ENCODE measurements at regions not wholly inside any gene's neighbourhood (a gene's known extent, or its start where the extent isn't known, plus 50 kb on each side); places are given as distances from the start of the nearest gene placed in this dataset.

DNA sequence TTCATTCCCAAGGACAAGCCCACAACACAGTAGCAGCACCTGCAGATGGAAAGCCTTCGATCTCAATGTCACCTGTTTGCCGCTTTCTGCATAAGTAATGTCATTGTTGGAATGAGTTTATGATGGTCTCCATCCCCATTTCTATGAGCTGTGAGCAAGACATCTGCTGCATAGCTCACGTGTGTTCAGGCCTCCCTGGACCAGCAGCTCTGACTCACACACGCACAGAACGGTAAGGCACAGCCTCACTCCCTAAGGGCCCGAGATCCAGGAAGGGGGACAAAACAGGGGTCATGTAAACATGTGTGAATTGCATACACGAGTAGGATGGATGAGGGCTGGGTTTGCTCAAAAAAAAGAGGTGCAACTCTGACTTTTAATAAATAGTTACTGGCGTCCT, 223.1 kb downstream of the SOX9 start:
- DNase-seq, result no peak

- DNase-seq, result no peak
Observed at GRCh38 chr17:72344613-72345012, 223.8 kb downstream of the SOX9 start.

DNA sequence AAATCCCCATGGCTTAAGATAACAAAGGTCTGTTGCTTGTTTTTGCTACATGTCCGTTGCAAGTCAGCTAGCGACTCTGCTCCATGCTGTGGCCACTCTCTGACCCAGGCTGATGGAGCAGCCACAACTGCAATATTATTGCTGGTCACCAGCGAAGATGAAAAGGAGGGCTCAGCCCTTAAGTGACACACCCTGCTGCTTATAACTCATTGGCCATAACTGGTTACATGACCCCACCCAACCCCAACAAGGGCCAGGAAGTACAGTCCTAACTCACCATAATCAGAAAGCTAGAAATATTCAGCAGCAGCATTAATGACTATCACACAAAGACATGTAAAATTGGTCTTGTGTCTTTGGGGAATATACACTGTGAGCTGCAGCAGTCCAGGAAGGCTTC, 224.3 kb downstream of the SOX9 start:
- no peak for DNase-seq

DNA sequence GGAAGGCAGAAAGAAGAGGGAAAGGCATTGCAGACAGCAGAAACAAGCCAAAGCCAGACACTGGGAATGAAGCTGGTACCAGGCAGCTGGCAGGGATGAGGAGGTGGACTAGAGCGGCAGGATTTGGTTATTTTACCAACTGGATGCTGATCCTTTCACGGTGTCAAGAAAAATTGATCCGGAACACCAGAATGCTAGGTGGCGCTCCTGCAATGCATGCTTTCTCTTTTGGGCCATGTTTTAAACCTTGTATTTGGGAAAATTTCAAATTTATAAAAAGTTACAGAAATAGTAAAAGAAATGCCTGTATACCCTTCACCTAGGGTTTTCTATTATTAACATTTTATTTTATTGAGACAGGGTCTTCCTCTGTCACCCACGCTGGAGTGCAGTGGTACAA, 224.7 kb downstream of the SOX9 start:
- DNase-seq, result no peak

DNA sequence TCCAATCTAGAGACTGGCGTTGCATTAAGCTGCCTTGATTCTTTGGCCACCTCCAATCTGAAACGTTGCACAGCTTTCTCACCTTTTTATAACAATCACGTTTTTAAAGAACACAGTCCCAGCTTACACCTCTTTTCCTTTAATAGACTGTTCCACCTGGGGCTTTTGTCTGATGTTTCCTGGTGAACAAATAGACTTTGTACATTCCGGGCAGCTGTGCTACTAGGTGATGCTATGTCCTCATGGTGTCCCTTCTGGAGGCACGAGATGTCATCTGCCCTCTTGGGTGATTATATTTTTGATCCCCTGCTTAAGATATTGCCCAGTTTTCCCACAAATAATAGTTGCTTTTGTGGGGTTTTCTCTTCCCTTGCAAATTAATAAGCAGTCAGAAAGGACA, 225.5 kb downstream of the SOX9 start:
- DNase-seq, result no peak

DNA sequence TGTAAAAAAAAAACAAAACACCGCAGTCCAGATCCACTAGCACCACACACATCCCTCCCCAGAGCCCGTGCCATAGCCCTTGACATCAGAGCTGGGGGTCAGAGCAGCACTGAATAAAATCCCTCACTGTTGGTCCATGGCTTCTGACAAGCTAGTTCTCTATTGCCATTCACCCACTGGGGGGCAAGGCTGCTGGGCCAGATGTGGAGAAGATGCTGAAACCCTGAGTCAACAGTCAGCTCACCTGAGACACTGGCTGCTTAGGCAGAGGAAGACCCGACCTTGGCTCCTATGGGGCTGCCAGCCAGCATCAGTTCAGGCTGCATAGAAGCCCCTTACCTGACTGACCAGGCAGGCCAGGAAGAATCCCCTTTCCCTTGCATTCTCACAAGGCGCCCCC, 228.2 kb downstream of the SOX9 start:
- DNase-seq, result no peak

GRCh38 chr17:72349491-72349995, 228.7 kb downstream of the SOX9 start:
- DNase-seq, result no peak

DNA sequence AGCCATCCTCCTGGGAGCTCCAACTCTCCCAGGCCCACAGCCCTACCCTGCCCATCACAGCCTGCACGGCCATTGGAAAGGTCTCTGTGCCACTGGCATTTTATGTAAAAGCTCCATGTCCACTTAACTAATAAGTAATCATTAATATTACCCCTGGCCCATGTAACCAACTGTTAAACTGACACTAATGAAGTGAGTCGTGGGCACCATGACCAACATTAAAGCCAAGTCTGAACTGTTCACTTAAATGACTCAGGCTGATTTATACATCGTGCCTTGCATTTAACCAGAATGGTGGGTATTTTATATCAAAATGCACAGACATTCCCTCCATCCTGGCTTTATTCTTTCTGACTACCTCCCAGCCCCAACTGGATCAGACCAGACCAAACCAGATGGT, 229.3 kb downstream of the SOX9 start:
- no peak for DNase-seq

GRCh38 chr17:72351365-72351764, 230.5 kb downstream of the SOX9 start:
- no peak for DNase-seq

GRCh38 chr17:72351884-72352346, 231.1 kb downstream of the SOX9 start:
- peak; percentile 56 for DNase-seq

- DNase-seq, result no peak
Observed at GRCh38 chr17:72353502-72353901, 232.7 kb downstream of the SOX9 start.

DNA sequence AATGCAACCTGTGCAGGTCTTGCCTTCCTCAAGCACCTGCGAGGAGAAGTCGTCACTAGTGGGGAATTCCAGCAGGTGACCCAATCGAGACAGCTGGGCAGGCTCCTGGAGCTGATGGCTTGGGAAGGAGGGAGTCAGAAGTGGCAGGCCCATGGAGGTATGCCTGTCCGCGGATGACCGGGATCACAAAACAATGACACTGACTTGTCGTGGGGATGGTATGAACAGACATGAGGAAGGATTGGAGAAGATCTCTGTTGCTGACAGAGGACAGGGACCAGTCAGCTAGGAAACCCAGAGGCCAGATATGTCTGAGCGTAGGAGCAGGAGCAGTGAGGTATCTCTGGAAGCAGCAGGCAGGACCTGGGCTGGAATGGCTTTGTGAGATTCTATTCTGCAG, 233.3 kb downstream of the SOX9 start:
- DNase-seq, result no peak

DNA sequence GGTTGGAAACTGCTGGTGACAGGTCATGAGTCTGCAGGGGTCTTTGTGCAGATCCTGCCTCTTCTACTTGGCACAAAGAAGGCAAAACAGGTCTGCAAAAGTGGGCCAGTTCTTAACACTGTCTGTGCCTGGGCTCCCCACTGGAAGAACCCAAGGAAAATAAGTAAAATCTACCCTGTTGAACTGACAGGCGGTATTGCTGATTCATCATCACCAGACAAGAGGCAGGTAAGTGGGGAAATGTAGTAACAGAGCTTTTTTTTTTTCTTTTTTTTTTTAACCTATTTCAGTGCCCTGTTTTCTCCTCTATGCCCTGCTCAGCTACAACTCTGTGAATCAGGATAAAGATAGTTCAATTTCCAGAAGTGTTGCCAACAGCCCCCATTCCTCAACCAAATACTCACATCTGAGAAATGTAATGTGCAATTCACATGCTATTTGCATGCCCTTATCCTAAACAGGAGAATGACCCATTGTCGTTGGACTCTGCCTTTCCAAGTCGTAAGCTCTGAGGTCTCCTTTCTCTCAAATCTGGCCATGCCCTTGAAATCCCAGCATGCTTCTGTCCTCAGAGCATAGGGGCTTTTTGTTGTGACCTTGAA, 237.0 kb downstream of the SOX9 start:
- no peak for DNase-seq

DNA sequence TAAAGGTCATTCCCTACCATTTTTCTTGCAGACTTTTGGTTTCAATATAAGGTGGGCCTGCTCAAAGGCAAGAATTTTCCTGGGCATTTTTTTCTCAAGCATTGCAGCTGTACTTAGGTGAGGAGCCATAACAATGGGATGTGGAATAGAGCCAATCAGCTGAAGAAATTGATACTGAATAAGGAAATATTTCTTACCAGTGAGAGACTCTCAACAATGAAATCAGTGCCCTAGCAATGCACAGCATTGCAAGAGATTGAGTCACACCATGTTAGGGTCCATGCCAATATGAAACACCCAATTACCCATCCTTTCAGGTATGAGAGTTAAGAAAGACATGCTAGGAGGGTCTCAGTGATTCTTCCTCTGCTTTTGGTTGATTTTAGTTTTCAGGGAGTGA, 237.6 kb downstream of the SOX9 start:
- DNase-seq, result no peak

DNA sequence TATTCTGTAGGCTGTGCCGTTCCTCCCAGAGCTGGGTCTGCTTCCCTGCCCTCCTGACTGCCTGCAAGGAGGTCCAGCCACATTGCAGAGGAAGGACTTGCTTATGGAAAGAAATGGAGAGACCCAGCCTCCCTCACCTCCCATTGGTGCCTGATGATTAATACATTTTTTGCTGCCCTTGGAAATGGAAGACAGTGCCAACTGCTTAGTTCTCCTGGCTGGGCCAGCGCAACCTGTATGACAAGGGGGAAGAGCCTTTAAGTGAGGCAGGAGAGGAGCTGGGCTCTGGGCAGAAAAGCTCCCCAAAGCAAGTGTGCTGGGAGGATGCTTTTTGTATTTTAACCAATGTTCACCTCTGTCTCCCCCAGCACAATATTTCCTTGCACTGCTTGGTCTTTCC, 238.5 kb downstream of the SOX9 start:
- no peak for DNase-seq

DNA sequence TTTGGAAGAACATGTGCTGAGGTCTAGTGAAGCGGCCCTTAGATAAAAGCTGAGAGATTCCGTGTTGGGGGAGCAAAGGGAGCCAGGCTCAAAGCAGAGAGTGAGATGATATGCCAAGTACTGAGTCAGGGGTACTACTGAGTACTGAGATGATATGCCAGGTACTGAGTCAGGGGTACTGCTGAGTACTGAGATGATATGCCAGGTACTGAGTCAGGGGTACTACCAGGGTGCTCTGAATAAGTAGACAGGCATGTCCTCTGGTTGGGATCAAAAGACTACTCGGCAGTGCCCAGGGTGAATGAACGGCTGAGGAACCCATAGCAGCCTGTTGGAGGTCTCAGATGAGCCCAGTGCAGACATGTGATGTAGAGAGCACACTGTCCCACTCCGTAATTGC, 239.0 kb downstream of the SOX9 start:
- no peak for DNase-seq

DNA sequence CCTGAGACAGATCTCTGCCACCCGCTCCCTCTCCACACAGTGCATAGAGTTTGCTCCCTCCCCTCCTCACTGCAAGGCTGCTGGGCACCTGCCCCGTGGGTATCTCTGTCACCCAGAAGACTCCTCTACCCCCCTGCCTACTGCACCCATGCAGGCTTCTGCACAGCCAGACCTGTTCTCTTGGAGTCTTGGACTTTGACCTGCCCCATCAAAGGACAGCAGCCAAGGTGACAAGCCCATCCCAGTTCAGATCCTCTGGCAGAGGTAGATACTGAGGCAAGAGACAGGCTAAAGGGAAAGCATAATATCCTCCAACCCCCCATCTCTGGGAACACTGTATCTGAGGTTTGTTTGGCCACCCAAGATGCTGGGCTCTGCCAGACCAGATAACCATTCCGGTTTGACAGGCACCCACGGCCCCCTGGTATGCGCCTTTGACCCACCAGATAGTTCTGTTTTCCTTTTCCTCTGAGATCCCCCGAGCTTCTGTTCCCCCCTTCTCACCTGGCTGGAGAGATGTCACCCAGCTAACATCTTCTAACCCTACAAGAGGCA, 239.6 kb downstream of the SOX9 start:
- DNase-seq, result no peak

GRCh38 chr17:72361892-72362291, 241.1 kb downstream of the SOX9 start:
- no peak for DNase-seq

DNA sequence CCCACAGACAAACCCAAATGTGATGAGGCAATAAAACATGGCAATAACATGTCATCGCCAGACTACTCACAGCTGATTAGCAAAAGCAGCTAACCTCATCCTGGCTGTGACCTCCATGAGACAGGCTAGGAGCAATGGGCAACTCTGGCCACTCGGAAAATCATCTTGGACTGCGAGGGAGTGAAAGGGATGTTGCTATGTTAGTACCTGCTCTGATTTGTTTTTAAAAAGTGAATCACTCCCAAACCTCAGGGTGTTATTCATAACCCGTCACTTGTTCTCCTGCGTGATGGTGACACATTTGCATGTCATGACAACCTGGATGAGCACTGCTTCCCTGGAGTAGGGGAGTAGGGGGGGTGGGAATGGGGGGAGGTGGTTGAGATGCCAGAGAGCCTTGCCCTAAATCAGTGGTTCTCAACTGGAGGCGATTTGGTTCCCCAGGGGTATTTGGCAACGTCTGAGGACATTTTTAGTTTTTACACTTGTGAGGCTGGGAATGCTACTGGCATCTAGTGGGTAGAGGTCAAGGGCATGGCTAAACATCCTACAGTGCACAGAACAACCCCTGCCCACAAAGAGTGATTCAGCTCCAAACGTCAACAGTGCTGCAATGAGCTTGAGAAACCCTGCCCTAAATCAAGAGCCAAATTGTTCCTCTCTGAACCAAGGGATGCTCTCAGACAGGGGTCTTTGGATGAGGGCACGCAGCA, 241.7 kb downstream of the SOX9 start:
- DNase-seq, result no peak

DNA sequence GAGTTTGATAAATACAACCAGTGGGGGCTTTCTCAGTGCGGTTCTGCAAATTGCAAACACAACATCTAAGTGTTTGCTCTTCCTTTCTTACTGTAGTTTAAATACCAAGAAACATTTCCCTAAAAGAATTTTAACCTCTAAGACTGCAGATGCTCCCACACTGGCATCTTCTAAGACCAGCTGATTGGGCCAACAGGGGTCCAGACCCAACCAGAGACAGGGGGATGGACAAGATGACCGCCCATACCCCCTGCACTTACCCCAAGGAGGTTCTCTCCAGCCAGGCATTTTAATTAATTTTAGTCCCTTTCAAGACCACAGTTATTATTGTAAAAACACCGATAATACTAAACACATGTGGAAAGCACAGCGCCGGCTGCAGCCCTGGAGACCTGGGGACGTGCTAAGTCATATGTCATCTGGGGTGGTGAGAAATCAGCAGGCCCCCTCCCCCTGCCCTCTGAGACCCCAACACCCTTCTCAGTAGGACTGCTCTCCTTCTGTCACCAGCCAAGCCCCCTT, 242.3 kb downstream of the SOX9 start:
- no peak for DNase-seq

GRCh38 chr17:72365857-72366414, 245.1 kb downstream of the SOX9 start:
- no peak for DNase-seq

DNA sequence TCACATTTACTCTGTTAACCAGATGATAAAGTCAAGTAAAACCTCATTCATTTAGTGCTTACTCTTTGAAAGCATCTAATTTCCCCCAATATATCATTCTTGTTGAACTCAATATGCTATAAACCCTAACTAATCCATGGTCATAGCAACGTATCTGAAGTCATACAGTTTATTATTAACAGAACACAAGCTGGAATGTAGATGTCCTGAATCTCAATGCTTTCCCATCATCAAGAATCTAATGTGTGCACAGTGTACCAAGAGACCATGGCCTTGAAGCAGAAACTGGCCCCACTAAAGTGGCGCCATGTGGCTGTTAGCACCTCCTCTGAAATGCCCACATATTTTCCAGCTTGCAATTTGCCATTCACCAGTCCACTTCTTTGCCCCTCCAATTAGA, 245.8 kb downstream of the SOX9 start:
- no peak for DNase-seq

DNA sequence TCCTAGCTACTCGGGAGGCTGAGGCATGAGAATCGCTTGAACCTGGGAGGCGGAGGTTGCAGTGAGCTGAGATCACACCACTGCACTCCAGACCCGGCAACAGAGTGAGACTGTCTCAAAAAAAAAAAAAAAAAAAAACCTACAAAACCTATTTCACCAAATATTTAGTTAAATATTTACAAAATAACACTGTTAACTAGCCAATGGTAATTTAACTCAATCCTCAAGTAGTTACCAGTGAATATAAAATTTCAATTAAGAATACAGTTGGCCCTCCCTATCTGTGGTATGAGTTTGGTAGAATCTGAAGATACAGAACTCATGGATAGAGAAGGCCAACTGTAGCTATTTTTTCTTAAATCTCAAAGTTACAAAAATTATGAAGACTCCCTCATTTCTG, 247.4 kb downstream of the SOX9 start:
- DNase-seq, result no peak

All from right kidney (tissue), 1 donor.